Astrocyte (in vitro differentiated cells and primary cell): ENCODE measurements at regions not wholly inside any gene's neighbourhood (a gene's known extent, or its start where the extent isn't known, plus 50 kb on each side); places are given as distances from the start of the nearest gene placed in this dataset.

ENCODE experiments used
- EZH2 ChIP-seq: IDR thresholded peaks from 2 replicates; pipeline ENCODE4 v1.6.1; 2012; ENCODE audit warnings: mild to moderate bottlenecking, low read length, inconsistent platforms; ENCODE audit not compliant: insufficient read depth
- TF ChIP-seq, protein P1 (sequence below): IDR thresholded peaks from 2 replicates; pipeline ENCODE4 v1.5.1; 2011; ENCODE audit warnings: low read depth, mild to moderate bottlenecking, inconsistent platforms, low read length, moderate library complexity; ENCODE audit not compliant: insufficient read depth

DNA sequence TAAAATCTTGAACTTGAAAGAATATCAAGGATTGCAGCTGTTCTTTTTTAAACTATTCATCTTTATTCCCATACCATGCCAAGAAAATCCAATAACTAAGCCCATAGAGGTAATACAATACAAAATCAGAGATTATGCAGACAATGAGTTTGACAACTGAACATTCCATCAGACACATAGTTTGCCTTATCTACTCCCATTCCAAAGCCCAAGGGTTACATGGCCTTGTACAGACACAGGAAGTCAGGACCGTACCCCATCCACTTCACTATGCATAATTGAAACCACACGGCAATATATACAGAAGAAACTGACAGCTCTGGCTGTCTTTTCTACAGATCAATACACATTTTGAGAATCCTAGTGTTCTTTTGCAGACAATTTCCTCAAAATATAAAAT lies 181.3 kb downstream of the TMX3 start:
- TF ChIP-seq, protein P1, sequence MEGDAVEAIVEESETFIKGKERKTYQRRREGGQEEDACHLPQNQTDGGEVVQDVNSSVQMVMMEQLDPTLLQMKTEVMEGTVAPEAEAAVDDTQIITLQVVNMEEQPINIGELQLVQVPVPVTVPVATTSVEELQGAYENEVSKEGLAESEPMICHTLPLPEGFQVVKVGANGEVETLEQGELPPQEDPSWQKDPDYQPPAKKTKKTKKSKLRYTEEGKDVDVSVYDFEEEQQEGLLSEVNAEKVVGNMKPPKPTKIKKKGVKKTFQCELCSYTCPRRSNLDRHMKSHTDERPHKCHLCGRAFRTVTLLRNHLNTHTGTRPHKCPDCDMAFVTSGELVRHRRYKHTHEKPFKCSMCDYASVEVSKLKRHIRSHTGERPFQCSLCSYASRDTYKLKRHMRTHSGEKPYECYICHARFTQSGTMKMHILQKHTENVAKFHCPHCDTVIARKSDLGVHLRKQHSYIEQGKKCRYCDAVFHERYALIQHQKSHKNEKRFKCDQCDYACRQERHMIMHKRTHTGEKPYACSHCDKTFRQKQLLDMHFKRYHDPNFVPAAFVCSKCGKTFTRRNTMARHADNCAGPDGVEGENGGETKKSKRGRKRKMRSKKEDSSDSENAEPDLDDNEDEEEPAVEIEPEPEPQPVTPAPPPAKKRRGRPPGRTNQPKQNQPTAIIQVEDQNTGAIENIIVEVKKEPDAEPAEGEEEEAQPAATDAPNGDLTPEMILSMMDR = no peak
- TF ChIP-seq EZH2 = no peak
